HCT116 (cell line): ENCODE measurements at regions not wholly inside any gene's neighbourhood (a gene's known extent, or its start where the extent isn't known, plus 50 kb on each side); places are given as distances from the start of the nearest gene placed in this dataset.

Experiments used
- ATAC-seq: fragments of 200-7000 bp; cut with Tn5 transposase; 2 replicates; pipeline ENCODE4 v1.9.1; 2020; ENCODE audit warnings: mild to moderate bottlenecking, moderate library complexity
- BruUV-seq: library from RNA; stranded (reverse); fragments of 400-500 nt; replicated peaks from 2 replicates; lab custom pipeline; 2021; lab: Mats Ljungman, UMichigan
- CTCF ChIA-PET: fragments of 300-600 bp; sonication (Branson Sonifier 250); formaldehyde crosslinking; loops from one replicate; lab custom pipeline; 2021; ENCODE audit warnings: antibody characterized with exemption; lab: Charles Lee
- POLR2A ChIA-PET: fragments of 300-600, 350-600 bp; sonication (Branson Sonifier 250); formaldehyde crosslinking; loops from one replicate; lab custom pipeline; 2021; ENCODE audit warnings: antibody characterized with exemption; lab: Charles Lee
- RAD21 ChIA-PET, 2 experiments: fragments of 300-600 bp; sonication (Branson Sonifier 250); formaldehyde crosslinking; loops; one replicate each; lab custom pipeline; 2023; ENCODE audit warnings: low total read pairs in 2 of 2; ENCODE audit not compliant: uncharacterized antibody in 2 of 2, unreplicated experiment in 2 of 2, low non-redundant PET in 1 of 2; lab: Charles Lee
- DNase-seq: peaks from one replicate; pipeline ENCODE4 v3.0.0-alpha.2; 2010; ENCODE audit warnings: low read depth, low spot score
- H2AFZ ChIP-seq: fragments of 200-600 bp; shearing (Covaris generic), sonication (generic); 2 replicates; pipeline ENCODE4 v1.6.1; 2017; ENCODE audit warnings: low read depth, mixed run types, mixed read lengths, antibody characterized with exemption, low read length; ENCODE audit not compliant: poor library complexity, severe bottlenecking
- H3K27ac ChIP-seq: 2 replicates; pipeline ENCODE4 v1.5.1; 2012; ENCODE audit warnings: low read depth, low read length
- H3K27me3 ChIP-seq: fragments of 200-600 bp; sonication (generic); 2 replicates; pipeline ENCODE4 v1.6.1; 2016; ENCODE audit warnings: mixed run types, low read length, mixed read lengths; ENCODE audit not compliant: insufficient read depth
- H3K36me3 ChIP-seq, 2 experiments: fragments of 200-500 bp in 1 of 2; fragments of 200-600 bp in 1 of 2; sonication (Bioruptor generic) in 1 of 2; sonication (generic) in 1 of 2; 2 replicates each; pipeline versions ENCODE4 v1.5.1 to v1.6.1; 2014 to 2016; ENCODE audit warnings: low read length in 2 of 2, inconsistent platforms in 1 of 2, mixed read lengths in 1 of 2, mixed run types in 1 of 2; ENCODE audit not compliant: insufficient read depth in 2 of 2, control insufficient read depth in 1 of 2
- H3K4me1 ChIP-seq, 2 experiments: fragments of 200-600 bp in 1 of 2; sonication (generic) in 1 of 2; 2 replicates each; pipeline versions ENCODE4 v1.5.1 to v1.6.1; 2012 to 2017; ENCODE audit warnings: low read length in 2 of 2, inconsistent platforms in 1 of 2, mild to moderate bottlenecking in 1 of 2, mixed read lengths in 1 of 2, mixed run types in 1 of 2, moderate library complexity in 1 of 2; ENCODE audit not compliant: insufficient read depth in 2 of 2, control insufficient read depth in 1 of 2
- H3K4me2 ChIP-seq: fragments of 200-600 bp; sonication (generic); 2 replicates; pipeline ENCODE4 v1.6.1; 2017; ENCODE audit warnings: mixed run types, low read length, mixed read lengths
- H3K4me3 ChIP-seq, 2 experiments: fragments of 200-600 bp in 1 of 2; sonication (generic) in 1 of 2; replicated peaks in 1 of 2; 2 replicates each; pipeline ENCODE4 v1.5.1; 2011 to 2016; ENCODE audit warnings: low read length in 2 of 2, control low read depth in 1 of 2, low read depth in 1 of 2, mild to moderate bottlenecking in 1 of 2, mixed read lengths in 1 of 2, mixed run types in 1 of 2
- H3K79me2 ChIP-seq: fragments of 200-600 bp; sonication (generic); 2 replicates; pipeline ENCODE4 v1.6.1; 2017; ENCODE audit warnings: mild to moderate bottlenecking, mixed run types, low read length, moderate library complexity, mixed read lengths; ENCODE audit not compliant: insufficient read depth
- H3K9ac ChIP-seq: fragments of 200-600 bp; sonication (generic); 2 replicates; pipeline ENCODE4 v1.6.1; 2016; ENCODE audit warnings: low read length, mixed read lengths
- H3K9me2 ChIP-seq: fragments of 200-600 bp; sonication (generic), shearing (Covaris generic); 2 replicates; pipeline ENCODE4 v1.6.1; 2017; ENCODE audit warnings: mixed run types, mild to moderate bottlenecking, moderate library complexity; ENCODE audit not compliant: insufficient read depth
- H3K9me3 ChIP-seq, 2 experiments: fragments of 200-500 bp in 1 of 2; fragments of 200-600 bp in 1 of 2; sonication (Bioruptor generic) in 1 of 2; sonication (generic) in 1 of 2; 2 replicates each; pipeline ENCODE4 v1.6.1; 2014 to 2017; ENCODE audit warnings: low read length in 2 of 2, mixed read lengths in 2 of 2, inconsistent platforms in 1 of 2, low read depth in 1 of 2, mild to moderate bottlenecking in 1 of 2, mixed run types in 1 of 2, moderate library complexity in 1 of 2; ENCODE audit not compliant: control insufficient read depth in 1 of 2, insufficient read depth in 1 of 2
- H4K20me1 ChIP-seq: fragments of 200-600 bp; sonication (generic), shearing (Covaris generic); 2 replicates; pipeline ENCODE4 v1.6.1; 2017; ENCODE audit warnings: mixed run types, mild to moderate bottlenecking, moderate library complexity; ENCODE audit not compliant: insufficient read depth
- CBX3 ChIP-seq: IDR thresholded peaks from 2 replicates; pipeline ENCODE4 v1.6.1; 2012; ENCODE audit warnings: low read depth
- CEBPB ChIP-seq: IDR thresholded peaks from 2 replicates; pipeline ENCODE4 v1.6.1; 2012; ENCODE audit warnings: low read depth
- ELF1 ChIP-seq: IDR thresholded peaks from 2 replicates; pipeline ENCODE4 v1.6.1; 2012; ENCODE audit warnings: low read depth, borderline replicate concordance
- EZH2 ChIP-seq: fragments of 200-600 bp; sonication (generic); IDR thresholded peaks from 2 replicates; pipeline ENCODE4 v1.6.1; 2017; ENCODE audit warnings: antibody characterized with exemption, mixed run types
- EZH2phosphoT487 ChIP-seq: fragments of 200-600 bp; IDR thresholded peaks from 2 replicates; pipeline ENCODE4 v1.6.1; 2018; ENCODE audit warnings: antibody characterized with exemption, borderline replicate concordance
- POLR2A ChIP-seq: IDR thresholded peaks from 2 replicates; pipeline ENCODE4 v1.7.0; 2011; ENCODE audit warnings: borderline replicate concordance; ENCODE audit not compliant: insufficient read depth, insufficient read length; ENCODE audit errors: extremely low read depth
- POLR2AphosphoS5 ChIP-seq: IDR thresholded peaks from 2 replicates; pipeline ENCODE4 v1.6.1; 2011; ENCODE audit warnings: mild to moderate bottlenecking, low read depth, low read length, moderate library complexity
- RAD21 ChIP-seq: IDR thresholded peaks from 2 replicates; pipeline ENCODE4 v1.6.1; 2012; ENCODE audit warnings: low read depth, mild to moderate bottlenecking
- SP1 ChIP-seq: IDR thresholded peaks from 2 replicates; pipeline ENCODE4 v1.6.1; 2012; ENCODE audit warnings: low read depth
- SRF ChIP-seq: IDR thresholded peaks from 2 replicates; pipeline ENCODE4 v1.6.1; 2012; ENCODE audit warnings: low read depth
- TCF7L2 ChIP-seq: IDR thresholded peaks from 2 replicates; pipeline ENCODE4 v1.7.0; 2011; ENCODE audit warnings: borderline replicate concordance, inconsistent platforms; ENCODE audit not compliant: insufficient read depth, insufficient read length; ENCODE audit errors: extremely low read depth
- YY1 ChIP-seq: IDR thresholded peaks from 2 replicates; pipeline ENCODE4 v1.6.1; 2011; ENCODE audit warnings: low read length, low read depth, moderate library complexity, mild to moderate bottlenecking; ENCODE audit not compliant: insufficient replicate concordance; ENCODE audit errors: extremely low read depth
- ZFX ChIP-seq: fragments of 450-650 bp; IDR thresholded peaks from 2 replicates; pipeline ENCODE4 v1.6.1; 2017
- ZNF274 ChIP-seq: fragments of 200-500 bp; sonication (Bioruptor generic); IDR thresholded peaks from 2 replicates; pipeline ENCODE4 v1.6.1; 2014; ENCODE audit warnings: mild to moderate bottlenecking, low read depth, low read length, inconsistent platforms
- intact Hi-C: fragments of 100-400 bp; cut with micrococcal nuclease; formaldehyde crosslinking; loops from 2 replicates; pipeline ENCODE4 v1.10.0; 2022
- TF ChIP-seq, protein P1 (sequence below): IDR thresholded peaks from 2 replicates; pipeline ENCODE4 v1.6.1; 2012
- TF ChIP-seq, protein P2 (sequence below), 3 experiments: fragments of 200-600 bp in 1 of 3; sonication (generic) in 1 of 3; IDR thresholded peaks in 2 of 3; conservative IDR thresholded peaks in 1 of 3; 2 replicates each; pipeline ENCODE4 v1.5.1; 2012 to 2017; ENCODE audit warnings: low read depth in 2 of 3, low read length in 2 of 3, antibody characterized with exemption in 1 of 3, borderline replicate concordance in 1 of 3, control low read depth in 1 of 3, mild to moderate bottlenecking in 1 of 3, mixed read lengths in 1 of 3, mixed run types in 1 of 3, moderate library complexity in 1 of 3; ENCODE audit not compliant: insufficient read depth in 1 of 3
- TF ChIP-seq, protein P3 (sequence below): IDR thresholded peaks from 2 replicates; pipeline ENCODE4 v1.6.1; 2012
- TF ChIP-seq, protein P4 (sequence below): IDR thresholded peaks from 2 replicates; pipeline ENCODE4 v1.6.1; 2011; ENCODE audit warnings: mild to moderate bottlenecking, low read length, moderate library complexity; ENCODE audit not compliant: insufficient replicate concordance; ENCODE audit errors: extremely low read depth
- TF ChIP-seq, protein P5 (sequence below): IDR thresholded peaks from 2 replicates; pipeline ENCODE4 v1.6.1; 2012; ENCODE audit warnings: low read depth

DNA sequence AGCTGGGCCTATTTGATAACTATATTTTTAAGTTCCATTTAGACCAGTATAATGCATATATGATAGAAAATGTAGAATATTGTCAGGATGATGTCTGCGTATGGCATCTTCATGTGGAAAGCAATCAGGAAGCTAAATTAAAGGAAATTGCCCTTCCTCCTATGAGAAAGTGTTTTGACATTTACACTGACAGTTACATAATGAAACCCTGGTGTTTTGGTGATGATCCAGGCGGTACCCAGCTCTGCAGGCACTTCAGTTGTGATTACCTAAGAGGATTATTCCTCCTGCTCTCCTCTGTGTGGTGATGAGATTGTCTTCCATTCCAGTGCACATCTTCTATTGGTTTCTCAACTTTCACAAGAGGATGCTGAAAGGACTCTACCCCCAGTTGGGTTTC is 126.5 kb upstream of the MITF start:
- ATAC-seq (no peak), DNase-seq (no peak)
- H3K9me3 ChIP-seq: no peaks in the 10 kb centered on the region
- TF ChIP-seq SP1 (no peak), POLR2AphosphoS5 (no peak), RAD21 (no peak), ZFX (no peak), TCF7L2 (no peak), YY1 (no peak), EZH2phosphoT487 (no peak), SRF (no peak), POLR2A (no peak), ZNF274 (no peak), ELF1 (no peak), EZH2 (no peak), CEBPB (no peak), CBX3 (no peak)
- TF ChIP-seq, protein P1, sequence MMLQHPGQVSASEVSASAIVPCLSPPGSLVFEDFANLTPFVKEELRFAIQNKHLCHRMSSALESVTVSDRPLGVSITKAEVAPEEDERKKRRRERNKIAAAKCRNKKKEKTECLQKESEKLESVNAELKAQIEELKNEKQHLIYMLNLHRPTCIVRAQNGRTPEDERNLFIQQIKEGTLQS: no peak
- TF ChIP-seq, protein P2, sequence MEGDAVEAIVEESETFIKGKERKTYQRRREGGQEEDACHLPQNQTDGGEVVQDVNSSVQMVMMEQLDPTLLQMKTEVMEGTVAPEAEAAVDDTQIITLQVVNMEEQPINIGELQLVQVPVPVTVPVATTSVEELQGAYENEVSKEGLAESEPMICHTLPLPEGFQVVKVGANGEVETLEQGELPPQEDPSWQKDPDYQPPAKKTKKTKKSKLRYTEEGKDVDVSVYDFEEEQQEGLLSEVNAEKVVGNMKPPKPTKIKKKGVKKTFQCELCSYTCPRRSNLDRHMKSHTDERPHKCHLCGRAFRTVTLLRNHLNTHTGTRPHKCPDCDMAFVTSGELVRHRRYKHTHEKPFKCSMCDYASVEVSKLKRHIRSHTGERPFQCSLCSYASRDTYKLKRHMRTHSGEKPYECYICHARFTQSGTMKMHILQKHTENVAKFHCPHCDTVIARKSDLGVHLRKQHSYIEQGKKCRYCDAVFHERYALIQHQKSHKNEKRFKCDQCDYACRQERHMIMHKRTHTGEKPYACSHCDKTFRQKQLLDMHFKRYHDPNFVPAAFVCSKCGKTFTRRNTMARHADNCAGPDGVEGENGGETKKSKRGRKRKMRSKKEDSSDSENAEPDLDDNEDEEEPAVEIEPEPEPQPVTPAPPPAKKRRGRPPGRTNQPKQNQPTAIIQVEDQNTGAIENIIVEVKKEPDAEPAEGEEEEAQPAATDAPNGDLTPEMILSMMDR (IDR thresholded peaks at IDR 0.05 in 2 of 3, conservative IDR thresholded peaks at IDR 0.05 in 1 of 3; ENCODE audit: borderline replicate concordance in 1 of 3, insufficient read depth in 1 of 3, low read depth in 2 of 3, low read length in 2 of 3): no peak
- TF ChIP-seq, protein P3, sequence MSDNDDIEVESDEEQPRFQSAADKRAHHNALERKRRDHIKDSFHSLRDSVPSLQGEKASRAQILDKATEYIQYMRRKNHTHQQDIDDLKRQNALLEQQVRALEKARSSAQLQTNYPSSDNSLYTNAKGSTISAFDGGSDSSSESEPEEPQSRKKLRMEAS: no peak
- TF ChIP-seq, protein P4, sequence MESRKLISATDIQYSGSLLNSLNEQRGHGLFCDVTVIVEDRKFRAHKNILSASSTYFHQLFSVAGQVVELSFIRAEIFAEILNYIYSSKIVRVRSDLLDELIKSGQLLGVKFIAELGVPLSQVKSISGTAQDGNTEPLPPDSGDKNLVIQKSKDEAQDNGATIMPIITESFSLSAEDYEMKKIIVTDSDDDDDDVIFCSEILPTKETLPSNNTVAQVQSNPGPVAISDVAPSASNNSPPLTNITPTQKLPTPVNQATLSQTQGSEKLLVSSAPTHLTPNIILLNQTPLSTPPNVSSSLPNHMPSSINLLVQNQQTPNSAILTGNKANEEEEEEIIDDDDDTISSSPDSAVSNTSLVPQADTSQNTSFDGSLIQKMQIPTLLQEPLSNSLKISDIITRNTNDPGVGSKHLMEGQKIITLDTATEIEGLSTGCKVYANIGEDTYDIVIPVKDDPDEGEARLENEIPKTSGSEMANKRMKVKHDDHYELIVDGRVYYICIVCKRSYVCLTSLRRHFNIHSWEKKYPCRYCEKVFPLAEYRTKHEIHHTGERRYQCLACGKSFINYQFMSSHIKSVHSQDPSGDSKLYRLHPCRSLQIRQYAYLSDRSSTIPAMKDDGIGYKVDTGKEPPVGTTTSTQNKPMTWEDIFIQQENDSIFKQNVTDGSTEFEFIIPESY: no peak
- TF ChIP-seq, protein P5, sequence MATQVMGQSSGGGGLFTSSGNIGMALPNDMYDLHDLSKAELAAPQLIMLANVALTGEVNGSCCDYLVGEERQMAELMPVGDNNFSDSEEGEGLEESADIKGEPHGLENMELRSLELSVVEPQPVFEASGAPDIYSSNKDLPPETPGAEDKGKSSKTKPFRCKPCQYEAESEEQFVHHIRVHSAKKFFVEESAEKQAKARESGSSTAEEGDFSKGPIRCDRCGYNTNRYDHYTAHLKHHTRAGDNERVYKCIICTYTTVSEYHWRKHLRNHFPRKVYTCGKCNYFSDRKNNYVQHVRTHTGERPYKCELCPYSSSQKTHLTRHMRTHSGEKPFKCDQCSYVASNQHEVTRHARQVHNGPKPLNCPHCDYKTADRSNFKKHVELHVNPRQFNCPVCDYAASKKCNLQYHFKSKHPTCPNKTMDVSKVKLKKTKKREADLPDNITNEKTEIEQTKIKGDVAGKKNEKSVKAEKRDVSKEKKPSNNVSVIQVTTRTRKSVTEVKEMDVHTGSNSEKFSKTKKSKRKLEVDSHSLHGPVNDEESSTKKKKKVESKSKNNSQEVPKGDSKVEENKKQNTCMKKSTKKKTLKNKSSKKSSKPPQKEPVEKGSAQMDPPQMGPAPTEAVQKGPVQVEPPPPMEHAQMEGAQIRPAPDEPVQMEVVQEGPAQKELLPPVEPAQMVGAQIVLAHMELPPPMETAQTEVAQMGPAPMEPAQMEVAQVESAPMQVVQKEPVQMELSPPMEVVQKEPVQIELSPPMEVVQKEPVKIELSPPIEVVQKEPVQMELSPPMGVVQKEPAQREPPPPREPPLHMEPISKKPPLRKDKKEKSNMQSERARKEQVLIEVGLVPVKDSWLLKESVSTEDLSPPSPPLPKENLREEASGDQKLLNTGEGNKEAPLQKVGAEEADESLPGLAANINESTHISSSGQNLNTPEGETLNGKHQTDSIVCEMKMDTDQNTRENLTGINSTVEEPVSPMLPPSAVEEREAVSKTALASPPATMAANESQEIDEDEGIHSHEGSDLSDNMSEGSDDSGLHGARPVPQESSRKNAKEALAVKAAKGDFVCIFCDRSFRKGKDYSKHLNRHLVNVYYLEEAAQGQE: no peak
- BruUV-seq: no TSS peak
- intact Hi-C loops: no loop called here
- H3K36me3 ChIP-seq: no peaks in the 10 kb centered on the region
- H3K9ac ChIP-seq: no peak overlapping the region
- no peak overlapping the region for H2AFZ ChIP-seq
- RAD21 ChIA-PET: no interaction called here
- CTCF ChIA-PET: no interaction called here
- no peak overlapping the region for H3K4me2 ChIP-seq
- no peak overlapping the region for H3K27ac ChIP-seq
- POLR2A ChIA-PET: no interaction called here
- H3K4me3 ChIP-seq: no peak overlapping the region
- H4K20me1 ChIP-seq: no peaks in the 10 kb centered on the region
- no peaks in the 10 kb centered on the region for H3K4me1 ChIP-seq
- H3K9me2 ChIP-seq: no peaks in the 10 kb centered on the region
- no peaks in the 10 kb centered on the region for H3K79me2 ChIP-seq
- no peaks in the 10 kb centered on the region for H3K27me3 ChIP-seq
